EL (cell line): ENCODE measurements at regions not wholly inside any gene's neighbourhood (a gene's known extent, or its start where the extent isn't known, plus 50 kb on each side); places are given as distances from the start of the nearest gene placed in this dataset.

Experiments used
- DNase-seq: peaks from one replicate; pipeline ENCODE4 v3.0.0-alpha.2; 2016

DNA sequence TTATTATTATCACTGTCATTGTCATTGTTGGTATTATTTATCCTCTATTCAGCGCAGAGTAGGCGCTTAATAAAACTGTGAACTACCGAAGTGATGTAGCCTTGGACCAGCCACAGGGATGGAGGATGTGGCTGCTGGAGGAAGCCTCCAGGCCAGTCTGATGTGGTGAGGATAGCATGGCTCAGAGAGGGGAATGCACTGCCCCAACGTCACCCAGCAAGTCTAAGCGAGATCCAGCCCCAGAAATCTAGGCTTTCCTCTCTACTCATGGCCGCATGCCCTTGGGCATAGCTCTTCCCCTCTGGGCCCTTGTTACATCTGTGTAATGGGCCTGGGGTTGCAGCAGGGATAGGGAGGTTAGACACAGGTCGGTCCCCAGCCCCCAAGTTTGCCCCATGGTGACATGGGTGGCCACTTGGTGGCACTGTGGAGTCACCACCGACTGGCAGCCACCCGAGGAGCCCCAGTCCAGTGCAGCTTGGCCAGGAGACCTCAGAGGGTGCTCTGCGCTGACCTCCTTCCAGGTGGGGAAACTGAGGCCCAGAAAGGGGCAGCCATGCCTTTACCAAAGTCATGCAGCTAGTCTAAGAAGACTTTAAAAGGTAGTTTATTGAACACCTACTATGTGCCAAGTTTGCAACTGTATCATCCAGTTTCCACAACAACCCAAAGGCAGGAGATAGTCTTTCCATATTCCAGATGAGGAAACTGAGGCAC, 395.7 kb downstream of the MN1 start:
- peak; percentile 53 for DNase-seq

- DNase-seq, result no peak
Measured at GRCh38 chr22:27406389-27406861, 395.1 kb downstream of the MN1 start.

DNA sequence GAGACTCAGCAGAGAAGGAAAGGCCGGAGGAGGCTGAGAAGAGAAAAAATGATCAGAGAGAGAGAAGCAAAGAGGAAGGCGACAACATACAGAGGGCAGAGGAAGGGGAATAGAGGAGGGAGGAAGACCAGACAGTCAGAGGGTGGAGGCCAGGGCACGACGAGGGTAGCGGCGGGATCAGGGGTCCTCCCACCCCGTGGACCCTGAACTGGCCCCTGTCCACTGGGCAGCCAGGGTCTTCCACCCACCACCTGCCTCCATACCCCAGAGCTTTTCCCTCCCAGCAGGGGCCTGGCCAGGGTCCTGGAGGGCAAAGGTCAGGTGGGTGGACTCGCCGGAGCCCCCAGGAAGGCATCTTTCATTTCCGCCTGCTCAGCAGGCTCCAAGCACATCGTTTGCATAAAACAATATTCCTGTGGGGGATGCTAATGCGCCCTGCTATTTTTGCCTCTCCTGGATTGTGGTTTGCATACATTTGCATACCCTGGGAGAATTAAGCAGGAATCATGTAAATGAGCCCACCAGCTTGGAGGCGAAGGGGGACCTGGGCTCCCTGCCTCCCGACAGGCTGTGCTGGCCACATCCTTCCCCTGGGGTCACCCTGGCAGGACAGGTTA, 394.1 kb downstream of the MN1 start:
- no peak for DNase-seq

DNA sequence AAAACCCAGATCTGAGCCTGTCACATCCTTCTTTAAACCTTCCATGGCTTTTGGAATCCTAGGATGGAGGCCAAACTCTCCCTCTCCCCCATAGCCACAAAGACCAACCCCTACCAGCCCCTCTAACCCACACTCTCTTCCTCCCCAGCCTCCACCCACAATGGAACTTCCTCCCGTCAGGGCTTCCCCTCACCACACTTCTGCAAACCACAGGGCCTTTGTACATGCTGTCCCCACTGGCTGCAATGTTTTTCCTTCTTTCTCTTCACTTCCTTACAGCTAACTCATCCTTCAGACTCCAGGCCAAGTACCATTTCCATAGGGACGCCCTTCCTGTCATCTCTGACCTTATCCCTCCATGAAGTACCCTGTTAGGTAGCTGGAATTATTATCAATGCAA, 393.5 kb downstream of the MN1 start:
- no peak for DNase-seq

DNA sequence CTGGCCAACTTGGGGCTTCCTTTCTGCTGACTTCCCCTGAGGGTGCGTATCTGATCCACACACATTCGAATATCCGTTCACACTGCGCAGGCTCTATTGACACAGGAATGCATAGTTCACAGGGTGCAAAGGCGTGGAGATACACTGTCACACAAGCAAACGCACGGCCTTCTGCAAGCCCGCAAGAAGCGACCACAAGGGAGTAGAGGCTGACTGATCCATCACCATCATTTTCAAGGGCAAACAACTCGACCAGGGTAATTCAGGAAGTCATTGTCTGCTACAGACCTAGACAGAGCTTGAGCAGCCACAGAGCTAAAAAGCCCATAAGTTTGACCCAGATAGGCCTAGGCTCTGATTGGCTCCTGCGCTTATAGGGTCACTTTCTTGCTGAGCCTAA, 392.3 kb downstream of the MN1 start:
- DNase-seq, result no peak

GRCh38 chr22:27412866-27413445, 388.6 kb downstream of the MN1 start:
- DNase-seq, result no peak

GRCh38 chr22:27413702-27414101, 387.9 kb downstream of the MN1 start:
- no peak for DNase-seq

DNA sequence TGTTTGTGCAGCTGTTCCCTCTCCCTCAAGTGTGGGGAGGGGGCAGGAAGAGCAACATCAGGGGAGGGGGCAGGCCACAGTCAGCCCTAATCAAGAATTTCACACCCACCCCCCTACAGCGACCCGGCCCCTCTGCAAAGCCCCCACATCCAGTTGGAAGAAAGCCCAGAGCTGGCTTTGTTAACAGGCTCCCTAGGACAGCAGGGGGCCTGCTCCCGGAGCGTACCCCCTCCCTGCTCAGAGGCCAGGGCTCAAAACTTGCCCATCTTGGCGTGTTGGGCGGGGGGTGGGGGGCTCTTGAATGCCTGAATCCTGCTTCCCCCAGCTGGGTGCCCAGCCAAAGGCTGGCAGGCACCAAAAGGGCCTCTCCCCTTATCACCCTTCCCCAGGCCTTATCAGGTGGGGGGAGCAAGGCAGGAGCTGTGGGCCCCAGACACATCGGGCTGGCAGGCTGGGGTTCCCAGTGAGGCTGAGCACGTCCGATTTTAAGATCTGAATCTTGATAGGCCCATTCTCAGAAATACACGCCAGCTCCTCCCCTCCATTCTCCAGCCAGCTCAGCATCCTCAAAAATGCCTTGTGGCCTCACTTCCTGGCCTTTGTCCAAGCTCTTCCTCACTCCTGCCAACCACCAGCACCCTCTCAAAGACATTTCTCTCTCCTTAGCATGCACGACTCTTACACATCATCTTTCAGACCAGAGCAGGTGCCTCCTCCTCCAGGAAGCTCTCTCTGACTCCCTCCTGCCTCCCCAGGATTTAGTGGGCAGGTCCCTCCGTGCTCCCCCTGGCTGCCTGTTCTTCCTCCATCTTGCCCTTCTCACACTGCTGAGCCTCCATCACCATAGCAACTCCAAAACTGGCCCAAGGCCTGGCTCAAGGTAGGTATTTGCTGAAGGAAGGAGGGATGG, 384.8 kb downstream of the MN1 start:
- DNase-seq, result peak; percentile 91

DNA sequence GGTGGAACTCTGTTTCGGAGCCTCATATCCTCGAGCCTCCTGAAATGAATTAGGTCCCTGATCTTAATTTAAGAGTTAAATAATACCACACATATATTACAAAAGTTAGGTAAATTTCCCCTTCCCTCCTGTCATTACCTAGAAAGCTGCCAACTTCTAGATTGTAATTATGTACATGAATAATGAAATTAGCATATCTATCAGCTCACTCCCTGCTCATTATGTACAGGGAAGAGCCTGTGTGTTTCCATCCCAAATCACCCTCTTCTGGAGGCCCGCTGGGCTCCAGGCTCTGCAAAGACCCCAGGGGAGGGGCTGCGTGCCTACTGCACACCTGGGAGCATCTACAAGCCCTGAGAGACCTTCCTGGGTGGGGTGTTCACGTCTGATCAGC, 384.1 kb downstream of the MN1 start:
- no peak for DNase-seq

DNA sequence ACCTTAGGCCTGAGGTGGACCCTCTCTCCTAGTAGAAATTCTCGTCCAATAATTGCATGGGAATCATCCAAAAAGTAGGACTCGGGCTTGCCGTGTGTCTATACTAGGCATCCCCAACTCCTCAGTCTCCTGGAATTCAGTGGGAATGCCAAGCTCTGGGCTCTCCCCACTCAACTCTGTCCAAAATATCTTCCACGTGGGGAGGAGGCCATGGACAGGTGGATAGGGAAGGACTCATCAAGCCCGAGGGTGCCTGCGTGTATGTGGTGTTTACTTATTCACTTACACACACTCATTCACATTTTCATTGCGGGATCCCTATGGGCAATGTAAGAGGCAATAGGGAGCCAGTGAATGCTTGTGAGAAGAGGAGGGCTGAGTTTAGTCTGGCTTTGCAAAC, 383.3 kb downstream of the MN1 start:
- DNase-seq, result no peak

- DNase-seq, result peak; percentile 28
Measured at GRCh38 chr22:27419473-27419872, 382.1 kb downstream of the MN1 start.

- DNase-seq, result no peak
Measured at GRCh38 chr22:27420195-27420816, 381.2 kb downstream of the MN1 start.

DNA sequence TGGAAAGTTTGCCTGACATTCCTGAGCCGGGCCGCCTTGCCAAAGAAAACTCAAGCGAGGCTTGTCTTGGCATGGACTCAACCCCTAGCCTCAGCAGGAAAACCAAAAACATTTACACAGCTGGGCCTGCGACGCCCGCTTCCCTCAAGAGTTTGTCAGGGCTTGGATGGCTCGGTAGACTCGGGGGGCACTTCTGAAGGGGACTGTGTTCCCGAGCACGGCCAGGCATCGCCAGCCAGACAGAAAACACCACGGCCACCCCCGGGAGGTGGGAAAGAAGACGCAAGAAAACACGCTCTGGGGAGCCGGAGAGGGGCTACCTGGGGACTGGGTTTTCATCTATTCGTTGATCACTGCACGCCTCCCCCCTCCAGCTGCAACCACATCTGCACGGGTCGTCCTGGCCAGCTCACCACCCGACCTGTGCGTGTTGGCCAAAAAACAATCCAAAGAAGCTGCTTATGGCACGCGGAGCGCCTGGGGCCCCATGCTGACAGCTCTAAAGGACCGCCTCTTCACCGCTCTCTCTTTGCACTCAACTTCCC, 380.7 kb downstream of the MN1 start:
- peak; percentile 92 for DNase-seq

GRCh38 chr22:27422442-27422841, 379.1 kb downstream of the MN1 start:
- no peak for DNase-seq

DNA sequence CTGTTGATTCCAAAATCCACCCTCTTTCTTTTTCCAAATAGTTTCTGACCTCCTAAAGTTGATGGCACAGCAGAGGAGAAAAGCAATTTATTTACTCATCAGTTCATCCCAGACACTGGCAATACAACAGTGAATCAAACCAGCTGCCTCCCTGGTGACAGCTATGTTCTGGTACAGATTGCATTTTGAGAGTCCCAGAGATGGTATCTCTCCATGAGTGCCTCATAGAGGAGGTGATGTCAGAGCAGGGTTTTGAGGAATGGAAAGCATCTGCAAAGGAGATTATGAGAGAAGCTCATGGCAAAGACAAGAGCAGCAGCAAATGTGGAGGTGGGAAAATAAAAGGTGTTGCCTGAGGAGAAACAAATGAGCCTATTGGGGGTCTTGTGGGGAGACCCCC, 377.2 kb downstream of the MN1 start:
- DNase-seq, result peak; percentile 10

- DNase-seq, result no peak
Measured at GRCh38 chr22:27429476-27429875, 372.1 kb downstream of the MN1 start.

DNA sequence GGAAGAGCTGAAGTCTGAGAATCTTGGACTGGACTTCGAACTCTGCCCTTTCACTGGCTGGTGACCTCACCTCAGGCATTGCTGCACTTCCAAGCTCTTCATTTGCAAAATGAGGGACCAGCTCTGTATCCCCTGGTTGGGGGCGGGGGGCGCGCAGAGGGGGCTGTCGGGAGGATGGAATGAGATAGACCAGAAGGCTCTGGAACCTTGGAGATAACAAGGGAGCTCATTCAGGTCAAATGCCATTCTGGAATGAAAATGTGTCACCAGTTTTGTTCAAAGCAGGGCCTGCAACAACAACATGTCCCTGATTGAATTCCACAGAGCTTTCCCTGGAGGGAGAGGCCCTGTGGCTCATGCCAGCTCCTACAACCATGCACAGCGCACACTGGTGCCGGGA, 370.5 kb downstream of the MN1 start:
- DNase-seq, result no peak

DNA sequence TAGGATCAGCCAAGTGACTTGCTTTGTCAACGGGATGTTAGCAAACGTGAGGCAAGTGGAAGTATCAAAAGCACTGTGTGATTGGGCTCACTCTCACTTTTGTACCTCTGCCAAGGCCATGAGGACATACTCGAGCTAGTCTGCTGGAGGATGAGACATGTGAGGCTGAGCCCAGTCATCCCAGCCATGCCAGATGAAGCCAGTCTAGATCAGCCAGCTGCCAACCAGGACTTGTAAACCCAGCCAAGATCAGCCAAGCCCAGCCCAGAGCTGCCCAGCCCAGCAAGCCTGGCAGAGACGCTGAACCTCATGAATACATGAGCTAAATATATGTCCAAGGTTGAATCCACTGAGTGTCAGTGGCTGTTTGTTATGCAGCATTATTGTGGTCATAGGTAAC, 369.7 kb downstream of the MN1 start:
- no peak for DNase-seq

- no peak for DNase-seq
Measured at GRCh38 chr22:27433099-27433498, 368.5 kb downstream of the MN1 start.

- DNase-seq, result no peak
Measured at GRCh38 chr22:27433585-27434190, 367.9 kb downstream of the MN1 start.

DNA sequence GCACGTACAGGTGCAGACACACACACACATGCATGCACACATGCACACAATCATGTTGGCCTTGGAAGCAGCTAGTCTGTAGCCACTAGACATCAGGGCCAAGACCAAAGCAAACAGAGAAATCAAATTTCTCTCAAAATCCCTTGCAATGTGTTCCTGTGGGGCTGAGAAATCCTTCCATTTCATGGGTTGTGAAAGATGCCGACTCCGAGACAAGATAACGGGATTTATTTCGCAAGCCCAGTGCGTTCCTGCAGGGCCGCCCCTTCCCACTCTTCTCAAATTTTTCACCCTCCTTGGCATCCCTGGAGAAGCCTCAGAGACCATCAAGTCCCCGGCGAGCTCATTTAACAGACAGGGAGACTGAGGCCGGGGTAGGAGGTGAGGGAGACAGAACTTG, 366.7 kb downstream of the MN1 start:
- DNase-seq, result no peak
